ACC112 (cell line): ENCODE measurements at regions not wholly inside any gene's neighbourhood (a gene's known extent, or its start where the extent isn't known, plus 50 kb on each side); places are given as distances from the start of the nearest gene placed in this dataset.

Source experiments
- H2AFZ ChIP-seq: fragments of 200-600 bp; sonication (generic); one replicate; pipeline ENCODE4 v1.6.0; 2017; ENCODE audit warnings: antibody characterized with exemption, low read length; ENCODE audit not compliant: unreplicated experiment
- H3K27ac ChIP-seq: fragments of 200-600 bp; sonication (generic); 2 replicates; pipeline ENCODE4 v1.5.1; 2014; ENCODE audit warnings: low read depth, mild to moderate bottlenecking, antibody characterized with exemption, low read length, moderate library complexity
- H3K27me3 ChIP-seq: fragments of 200-600 bp; sonication (generic); 2 replicates; pipeline ENCODE4 v1.6.1; 2014; ENCODE audit warnings: mild to moderate bottlenecking, antibody characterized with exemption, low read length, moderate library complexity, mixed read lengths; ENCODE audit not compliant: insufficient read depth
- H3K36me3 ChIP-seq: fragments of 200-600 bp; sonication (generic); 2 replicates; pipeline ENCODE4 v1.6.1; 2016; ENCODE audit warnings: mild to moderate bottlenecking, antibody characterized with exemption, low read length, moderate library complexity, mixed read lengths; ENCODE audit not compliant: insufficient read depth
- H3K4me1 ChIP-seq: fragments of 200-600 bp; sonication (generic); one replicate; pipeline ENCODE4 v1.6.1; 2016; ENCODE audit warnings: low read length, mixed read lengths; ENCODE audit not compliant: insufficient read depth, unreplicated experiment, control insufficient read depth
- H3K4me3 ChIP-seq: fragments of 200-600 bp; sonication (generic); 2 replicates; pipeline ENCODE4 v1.5.1; 2014; ENCODE audit warnings: mild to moderate bottlenecking, low read depth, low read length
- H3K79me2 ChIP-seq: fragments of 200-600 bp; sonication (generic); one replicate; pipeline ENCODE4 v1.6.0; 2016; ENCODE audit warnings: low read length; ENCODE audit not compliant: control insufficient read depth, unreplicated experiment, insufficient read depth

- H3K27ac ChIP-seq = peak overlapping the region; percentile 99
- no peaks in the 10 kb centered on the region for H3K79me2 ChIP-seq
- no peak overlapping the region for H3K4me3 ChIP-seq
- no peaks in the 10 kb centered on the region for H3K36me3 ChIP-seq
- H3K27me3 ChIP-seq = no peaks in the 10 kb centered on the region
- H2AFZ ChIP-seq = no peak overlapping the region
- peaks cover 45% of the 10 kb centered on the region for H3K4me1 ChIP-seq
Measured at GRCh38 chr1:55579332-55580001, 364.3 kb upstream of the USP24 start.

GRCh38 chr1:55578646-55579045, 363.5 kb upstream of the USP24 start:
- Histone ChIP-seq H3K36me3 (no peaks in the 10 kb centered on the region), H3K79me2 (no peaks in the 10 kb centered on the region), H3K27ac (no peak overlapping the region), H3K4me1 (peaks cover 43% of the 10 kb centered on the region), H3K4me3 (no peak overlapping the region), H3K27me3 (no peaks in the 10 kb centered on the region), H2AFZ (no peak overlapping the region)

GRCh38 chr1:55575571-55576279, 360.6 kb upstream of the USP24 start:
- no peaks in the 10 kb centered on the region for H3K79me2 ChIP-seq
- no peak overlapping the region for H2AFZ ChIP-seq
- peaks cover 46% of the 10 kb centered on the region for H3K4me1 ChIP-seq
- H3K36me3 ChIP-seq = no peaks in the 10 kb centered on the region
- H3K27ac ChIP-seq = no peak overlapping the region
- no peak overlapping the region for H3K4me3 ChIP-seq
- H3K27me3 ChIP-seq = no peaks in the 10 kb centered on the region

GRCh38 chr1:55574691-55575225, 359.6 kb upstream of the USP24 start:
- Histone ChIP-seq H3K27ac (no peak overlapping the region), H3K36me3 (no peaks in the 10 kb centered on the region), H3K79me2 (no peaks in the 10 kb centered on the region), H2AFZ (no peak overlapping the region), H3K27me3 (no peaks in the 10 kb centered on the region), H3K4me3 (no peak overlapping the region), H3K4me1 (peaks cover 37% of the 10 kb centered on the region)

GRCh38 chr1:55572878-55573734, 357.9 kb upstream of the USP24 start:
- Histone ChIP-seq H2AFZ (peak overlapping the region; percentile 53), H3K4me3 (no peak overlapping the region), H3K36me3 (no peaks in the 10 kb centered on the region), H3K4me1 (peaks cover 26% of the 10 kb centered on the region), H3K27me3 (no peaks in the 10 kb centered on the region), H3K27ac (peak overlapping the region; percentile 67), H3K79me2 (no peaks in the 10 kb centered on the region)

- Histone ChIP-seq H3K36me3 (no peaks in the 10 kb centered on the region), H3K27ac (peak overlapping the region; percentile 67), H3K79me2 (no peaks in the 10 kb centered on the region), H3K4me1 (peaks cover 26% of the 10 kb centered on the region), H3K27me3 (no peaks in the 10 kb centered on the region), H2AFZ (peak overlapping the region; percentile 23), H3K4me3 (no peak overlapping the region)
Measured at GRCh38 chr1:55571767-55572166, 356.6 kb upstream of the USP24 start.

GRCh38 chr1:55569417-55569816, 354.3 kb upstream of the USP24 start:
- Histone ChIP-seq H3K4me3 (no peak overlapping the region), H3K79me2 (no peaks in the 10 kb centered on the region), H2AFZ (no peak overlapping the region), H3K27me3 (no peaks in the 10 kb centered on the region), H3K27ac (no peak overlapping the region), H3K36me3 (no peaks in the 10 kb centered on the region), H3K4me1 (peaks cover 26% of the 10 kb centered on the region)

GRCh38 chr1:55568732-55569131, 353.6 kb upstream of the USP24 start:
- no peak overlapping the region for H3K4me3 ChIP-seq
- H2AFZ ChIP-seq = no peak overlapping the region
- no peaks in the 10 kb centered on the region for H3K27me3 ChIP-seq
- peaks cover 26% of the 10 kb centered on the region for H3K4me1 ChIP-seq
- no peaks in the 10 kb centered on the region for H3K36me3 ChIP-seq
- H3K27ac ChIP-seq = no peak overlapping the region
- H3K79me2 ChIP-seq = no peaks in the 10 kb centered on the region

GRCh38 chr1:55560266-55560665, 345.1 kb upstream of the USP24 start:
- H3K27ac ChIP-seq = no peak overlapping the region
- peaks cover 10% of the 10 kb centered on the region for H3K4me1 ChIP-seq
- H3K4me3 ChIP-seq = no peak overlapping the region
- peak overlapping the region; percentile 74 for H2AFZ ChIP-seq
- H3K36me3 ChIP-seq = no peaks in the 10 kb centered on the region
- H3K27me3 ChIP-seq = no peaks in the 10 kb centered on the region
- H3K79me2 ChIP-seq = no peaks in the 10 kb centered on the region

- Histone ChIP-seq H3K27ac (no peak overlapping the region), H3K4me1 (peaks cover 10% of the 10 kb centered on the region), H3K4me3 (no peak overlapping the region), H3K27me3 (no peaks in the 10 kb centered on the region), H2AFZ (peak overlapping the region; percentile 74), H3K36me3 (no peaks in the 10 kb centered on the region), H3K79me2 (no peaks in the 10 kb centered on the region)
Measured at GRCh38 chr1:55559842-55560241, 344.7 kb upstream of the USP24 start.
